ENCODE measurements at regions not wholly inside any gene's neighbourhood (a gene's known extent, or its start where the extent isn't known, plus 50 kb on each side); places are given as distances from the start of the nearest gene placed in this dataset.
A peak's percentile ranks its signal among the peaks of the same experiment; 100 is the strongest.

- no peak for FAIRE-seq
Observed at GRCh38 chr14:54207476-54208462, 189.0 kb upstream of the CDKN3 start.

GRCh38 chr14:54208751-54209150, 188.1 kb upstream of the CDKN3 start:
- FAIRE-seq = no peak
- DNase-seq (ENCODE audit: low spot score) = no peak

More at GRCh38 chr14:54207476-54208462, 189.0 kb upstream of the CDKN3 start:
- DNase-seq (ENCODE audit: low spot score) = no peak

- peak; percentile 41 for DNase-seq (ENCODE audit: low spot score)
- peak; percentile 53 for FAIRE-seq
Observed at GRCh38 chr14:54209511-54210250, 187.1 kb upstream of the CDKN3 start.

- peak; percentile 84 for FAIRE-seq
- DNase-seq (ENCODE audit: low spot score) = peak; percentile 78
Observed at GRCh38 chr14:54211551-54212308, 185.1 kb upstream of the CDKN3 start.

GRCh38 chr14:54213536-54213935, 183.3 kb upstream of the CDKN3 start:
- peak; percentile 85 for FAIRE-seq
- DNase-seq (ENCODE audit: low spot score) = no peak

- peak; percentile 65 for FAIRE-seq
- DNase-seq (ENCODE audit: low spot score) = no peak
Observed at GRCh38 chr14:54216827-54217226, 180.0 kb upstream of the CDKN3 start.

- no peak for DNase-seq (ENCODE audit: low spot score)
- FAIRE-seq = no peak
Observed at GRCh38 chr14:54219261-54220070, 177.3 kb upstream of the CDKN3 start.

- FAIRE-seq = peak; percentile 40
- DNase-seq (ENCODE audit: low spot score) = no peak
Observed at GRCh38 chr14:54220071-54220703, 176.6 kb upstream of the CDKN3 start.

GRCh38 chr14:54220704-54221431, 175.9 kb upstream of the CDKN3 start:
- no peak for DNase-seq (ENCODE audit: low spot score)
- FAIRE-seq = no peak

- no peak for DNase-seq (ENCODE audit: low spot score)
- no peak for FAIRE-seq
Observed at GRCh38 chr14:54221432-54221803, 175.4 kb upstream of the CDKN3 start.

- FAIRE-seq = no peak
- DNase-seq (ENCODE audit: low spot score) = no peak
Observed at GRCh38 chr14:54221971-54222370, 174.8 kb upstream of the CDKN3 start.

GRCh38 chr14:54223831-54224402, 172.9 kb upstream of the CDKN3 start:
- FAIRE-seq (no peak), DNase-seq (ENCODE audit: low spot score) (no peak)

GRCh38 chr14:54225457-54226060, 171.2 kb upstream of the CDKN3 start:
- DNase-seq (ENCODE audit: low spot score) = no peak
- no peak for FAIRE-seq

- DNase-seq (ENCODE audit: low spot score) (no peak), FAIRE-seq (peak; percentile 9)
Observed at GRCh38 chr14:54226103-54226502, 170.7 kb upstream of the CDKN3 start.

GRCh38 chr14:54226558-54226957, 170.2 kb upstream of the CDKN3 start:
- DNase-seq (ENCODE audit: low spot score) (no peak), FAIRE-seq (no peak)

- FAIRE-seq (no peak), DNase-seq (ENCODE audit: low spot score) (no peak)
Observed at GRCh38 chr14:54229136-54229535, 167.7 kb upstream of the CDKN3 start.

- DNase-seq (ENCODE audit: low spot score) (no peak), FAIRE-seq (peak; percentile 44)
Observed at GRCh38 chr14:54230645-54231044, 166.2 kb upstream of the CDKN3 start.

GRCh38 chr14:54232735-54233134, 164.1 kb upstream of the CDKN3 start:
- no peak for FAIRE-seq
- no peak for DNase-seq (ENCODE audit: low spot score)

- DNase-seq (ENCODE audit: low spot score) = no peak
- peak; percentile 81 for FAIRE-seq
Observed at GRCh38 chr14:54241517-54241916, 155.3 kb upstream of the CDKN3 start.
